Chondrocyte (in vitro differentiated cells): ENCODE measurements at regions not wholly inside any gene's neighbourhood (a gene's known extent, or its start where the extent isn't known, plus 50 kb on each side); places are given as distances from the start of the nearest gene placed in this dataset.

Source experiments
- DNase-seq: peaks from one replicate; pipeline ENCODE4 v3.0.0; 2021; ENCODE audit warnings: mixed read lengths, low spot score
- H3K27ac Mint-ChIP-seq: one replicate; pipeline ENCODE4 v1.8.0; 2021; ENCODE audit warnings: mild to moderate bottlenecking, moderate library complexity, mixed read lengths; ENCODE audit not compliant: unreplicated experiment
- H3K27me3 Mint-ChIP-seq: 2 replicates; pipeline ENCODE4 v1.8.0; 2021; ENCODE audit warnings: low read depth, mixed read lengths
- H3K36me3 Mint-ChIP-seq: 2 replicates; pipeline ENCODE4 v1.8.0; 2021; ENCODE audit warnings: low read depth, mixed read lengths
- H3K4me1 Mint-ChIP-seq: 2 replicates; pipeline ENCODE4 v1.8.0; 2021; ENCODE audit warnings: low read depth, mild to moderate bottlenecking, mixed read lengths
- H3K4me3 Mint-ChIP-seq: one replicate; pipeline ENCODE4 v1.8.0; 2021; ENCODE audit warnings: mild to moderate bottlenecking, moderate library complexity, mixed read lengths; ENCODE audit not compliant: unreplicated experiment
- H3K9me3 Mint-ChIP-seq: 2 replicates; pipeline ENCODE4 v1.8.0; 2021; ENCODE audit warnings: low read depth, mixed read lengths
- CTCF ChIP-seq: fragments of 200-600 bp; sonication (generic); IDR thresholded peaks from 2 replicates; pipeline ENCODE4 v1.5.0; 2021; ENCODE audit warnings: antibody characterized with exemption, mild to moderate bottlenecking, moderate library complexity

- H3K4me1 Mint-ChIP-seq, result no peaks in the 10 kb centered on the region
- DNase-seq, result no peak
- peaks cover 19% of the 10 kb centered on the region for H3K27me3 Mint-ChIP-seq
- H3K4me3 Mint-ChIP-seq, result no peak overlapping the region
- no peak overlapping the region for H3K27ac Mint-ChIP-seq
- H3K36me3 Mint-ChIP-seq, result no peaks in the 10 kb centered on the region
- TF ChIP-seq CTCF, result no peak
- H3K9me3 Mint-ChIP-seq, result no peaks in the 10 kb centered on the region
Observed at GRCh38 chr11:116379185-116379828, 393.5 kb downstream of the BUD13 start.

- H3K27me3 Mint-ChIP-seq, result peaks cover 17% of the 10 kb centered on the region
- no peak overlapping the region for H3K4me3 Mint-ChIP-seq
- no peaks in the 10 kb centered on the region for H3K4me1 Mint-ChIP-seq
- DNase-seq, result no peak
- no peaks in the 10 kb centered on the region for H3K9me3 Mint-ChIP-seq
- H3K36me3 Mint-ChIP-seq, result no peaks in the 10 kb centered on the region
- TF ChIP-seq CTCF, result no peak
- no peak overlapping the region for H3K27ac Mint-ChIP-seq
Observed at GRCh38 chr11:116376547-116376946, 396.2 kb downstream of the BUD13 start.

- TF ChIP-seq CTCF, result no peak
- Mint-ChIP-seq H3K36me3 (no peaks in the 10 kb centered on the region), H3K27me3 (peaks cover 22% of the 10 kb centered on the region), H3K9me3 (no peaks in the 10 kb centered on the region), H3K4me3 (no peak overlapping the region), H3K4me1 (no peaks in the 10 kb centered on the region), H3K27ac (no peak overlapping the region)
- DNase-seq, result no peak
Observed at GRCh38 chr11:116376054-116376453, 396.7 kb downstream of the BUD13 start.

GRCh38 chr11:116375221-116375620 is 397.6 kb downstream of the BUD13 start:
- Mint-ChIP-seq H3K4me3 (no peak overlapping the region), H3K9me3 (no peaks in the 10 kb centered on the region)

GRCh38 chr11:116374085-116374484 is 398.7 kb downstream of the BUD13 start:
- no peak for DNase-seq
- H3K36me3 Mint-ChIP-seq, result no peaks in the 10 kb centered on the region
- H3K9me3 Mint-ChIP-seq, result no peaks in the 10 kb centered on the region
- TF ChIP-seq CTCF, result no peak
- H3K27ac Mint-ChIP-seq, result no peak overlapping the region
- H3K27me3 Mint-ChIP-seq, result peaks cover 28% of the 10 kb centered on the region
- no peaks in the 10 kb centered on the region for H3K4me1 Mint-ChIP-seq
- H3K4me3 Mint-ChIP-seq, result no peak overlapping the region

More at GRCh38 chr11:116375221-116375620, 397.6 kb downstream of the BUD13 start:
- TF ChIP-seq CTCF, result no peak
- no peak for DNase-seq
- Mint-ChIP-seq H3K4me1 (no peaks in the 10 kb centered on the region), H3K27me3 (peaks cover 26% of the 10 kb centered on the region), H3K27ac (no peak overlapping the region), H3K36me3 (no peaks in the 10 kb centered on the region)
